Myocyte (in vitro differentiated cells): ENCODE measurements at regions not wholly inside any gene's neighbourhood (a gene's known extent, or its start where the extent isn't known, plus 50 kb on each side); places are given as distances from the start of the nearest gene placed in this dataset.
"Not testable (repeated sequence)": the region's sequence is repeated elsewhere in the genome, so short reads cannot be mapped to it uniquely, and the experiment has no call there.

Experiments used
- DNase-seq: peaks from one replicate; pipeline ENCODE4 v3.0.0-alpha.2; 2012; ENCODE audit warnings: low read depth

- DNase-seq: peak; percentile 52
These were observed 70.3 kb downstream of the ARL9 start for GRCh38 chr4:56575820-56576429.

GRCh38 chr4:56592417-56592816 is 86.8 kb downstream of the ARL9 start:
- not testable (repeated sequence) for DNase-seq
